ENCODE measurements at regions not wholly inside any gene's neighbourhood (a gene's known extent, or its start where the extent isn't known, plus 50 kb on each side); places are given as distances from the start of the nearest gene placed in this dataset.

GRCh38 chr22:23000657-23001347 lies 69.5 kb upstream of the GNAZ start:
- DNase-seq, result no peak

- DNase-seq, result no peak
Measured at GRCh38 chr22:23001463-23001862, 68.9 kb upstream of the GNAZ start.

GRCh38 chr22:23002612-23003180 lies 67.6 kb upstream of the GNAZ start:
- no peak for DNase-seq

GRCh38 chr22:23007823-23008222 lies 62.5 kb upstream of the GNAZ start:
- DNase-seq, result no peak

- no peak for DNase-seq
Measured at GRCh38 chr22:23008896-23009295, 61.4 kb upstream of the GNAZ start.

Measured in NCI-H1694 (cell line).